UCSD-AML1 (cell line): ENCODE measurements at regions not wholly inside any gene's neighbourhood (a gene's known extent, or its start where the extent isn't known, plus 50 kb on each side); places are given as distances from the start of the nearest gene placed in this dataset.
A peak's percentile ranks its signal among the peaks of the same experiment; 100 is the strongest.
"Not testable (repeated sequence)": the region's sequence is repeated elsewhere in the genome, so short reads cannot be mapped to it uniquely, and the experiment has no call there.

ENCODE experiments used
- DNase-seq: peaks from one replicate; lab custom pipeline; 2025; ENCODE audit not compliant: unreplicated experiment; lab: John Stamatoyannopoulos, UW

GRCh38 chr16:88299751-88300462 lies 82.9 kb upstream of the ZNF469 start:
- no peak for DNase-seq

GRCh38 chr16:88300463-88300835 lies 82.3 kb upstream of the ZNF469 start:
- DNase-seq = no peak

GRCh38 chr16:88301431-88301830 lies 81.3 kb upstream of the ZNF469 start:
- no peak for DNase-seq

GRCh38 chr16:88301886-88302285 lies 80.9 kb upstream of the ZNF469 start:
- DNase-seq = no peak

- no peak for DNase-seq
These were observed 80.1 kb upstream of the ZNF469 start for GRCh38 chr16:88302666-88303065.

GRCh38 chr16:88303405-88303804 lies 79.4 kb upstream of the ZNF469 start:
- no peak for DNase-seq

GRCh38 chr16:88303890-88304819 lies 78.6 kb upstream of the ZNF469 start:
- no peak for DNase-seq

GRCh38 chr16:88305176-88305575 lies 77.6 kb upstream of the ZNF469 start:
- no peak for DNase-seq

- DNase-seq = no peak
These were observed 76.3 kb upstream of the ZNF469 start for GRCh38 chr16:88306411-88306810.

GRCh38 chr16:88306860-88307545 lies 75.8 kb upstream of the ZNF469 start:
- DNase-seq = peak; percentile 45

- no peak for DNase-seq
These were observed 74.2 kb upstream of the ZNF469 start for GRCh38 chr16:88308441-88309173.

- DNase-seq = no peak
These were observed 73.4 kb upstream of the ZNF469 start for GRCh38 chr16:88309174-88309907.

- no peak for DNase-seq
These were observed 72.9 kb upstream of the ZNF469 start for GRCh38 chr16:88309908-88310265.

GRCh38 chr16:88310796-88311605 lies 71.8 kb upstream of the ZNF469 start:
- DNase-seq = no peak

- not testable (repeated sequence) for DNase-seq
These were observed 70.9 kb upstream of the ZNF469 start for GRCh38 chr16:88311860-88312259.

GRCh38 chr16:88312732-88313131 lies 70.0 kb upstream of the ZNF469 start:
- DNase-seq = no peak

- DNase-seq = no peak
These were observed 67.7 kb upstream of the ZNF469 start for GRCh38 chr16:88314991-88315542.

- DNase-seq = peak; percentile 77
These were observed 67.1 kb upstream of the ZNF469 start for GRCh38 chr16:88315543-88316105.

GRCh38 chr16:88316151-88316550 lies 66.6 kb upstream of the ZNF469 start:
- no peak for DNase-seq
